PC-3 (cell line): ENCODE measurements at regions not wholly inside any gene's neighbourhood (a gene's known extent, or its start where the extent isn't known, plus 50 kb on each side); places are given as distances from the start of the nearest gene placed in this dataset.

Experiments used
- ATAC-seq: fragments of 200-7000 bp; cut with Tn5 transposase; 2 replicates; pipeline ENCODE4 v1.9.1; 2020; ENCODE audit warnings: mild to moderate bottlenecking, moderate library complexity
- BruUV-seq: library from RNA; stranded (reverse); fragments of 400-500 nt; replicated peaks from 2 replicates; lab custom pipeline; 2021; lab: Mats Ljungman, UMichigan
- CTCF ChIA-PET: fragments of 300-600 bp; sonication (Branson Sonifier 250); formaldehyde crosslinking; loops from one replicate; lab custom pipeline; 2022; ENCODE audit warnings: antibody characterized with exemption; lab: Charles Lee
- POLR2A ChIA-PET: fragments of 300-600 bp; sonication (Branson Sonifier 250); formaldehyde crosslinking; loops from one replicate; lab custom pipeline; 2022; ENCODE audit warnings: antibody characterized with exemption; ENCODE audit not compliant: unreplicated experiment; lab: Charles Lee
- DNase-seq: peaks from one replicate; pipeline ENCODE4 v3.0.0-alpha.2; 2015
- H2AFZ ChIP-seq: fragments of 300-600 bp; sonication (generic); 2 replicates; pipeline ENCODE4 v1.6.0; 2016; ENCODE audit warnings: antibody characterized with exemption, low read length
- H3F3A ChIP-seq: fragments of 300-600 bp; sonication (generic); one replicate; pipeline ENCODE4 v1.6.0; 2017; ENCODE audit warnings: antibody characterized with exemption, low read length, control low read depth, mild to moderate bottlenecking; ENCODE audit not compliant: unreplicated experiment
- H3K27ac ChIP-seq: fragments of 300-600 bp; sonication (generic); 2 replicates; pipeline ENCODE4 v1.5.1; 2016; ENCODE audit warnings: mild to moderate bottlenecking, low read length
- H3K27me3 ChIP-seq: fragments of 300-600 bp; sonication (generic); 2 replicates; pipeline ENCODE4 v1.6.1; 2016; ENCODE audit warnings: low read length, mixed read lengths
- H3K36me3 ChIP-seq: fragments of 300-600 bp; sonication (generic); 2 replicates; pipeline ENCODE4 v1.6.1; 2016; ENCODE audit warnings: low read depth, mixed run types, low read length, mixed read lengths
- H3K4me1 ChIP-seq: fragments of 300-600 bp; sonication (generic); 2 replicates; pipeline ENCODE4 v1.5.1; 2016; ENCODE audit warnings: low read length; ENCODE audit not compliant: insufficient read depth
- H3K4me2 ChIP-seq: fragments of 300-600 bp; sonication (generic); 2 replicates; pipeline ENCODE4 v1.6.0; 2016; ENCODE audit warnings: low read length
- H3K4me3 ChIP-seq: fragments of 300-600 bp; sonication (generic); 2 replicates; pipeline ENCODE4 v1.5.1; 2016; ENCODE audit warnings: mild to moderate bottlenecking, low read length, mixed read lengths
- H3K79me2 ChIP-seq: fragments of 300-600 bp; sonication (generic); 2 replicates; pipeline ENCODE4 v1.6.1; 2017; ENCODE audit warnings: low read length, mixed read lengths
- H3K9ac ChIP-seq: fragments of 300-600 bp; sonication (generic); 2 replicates; pipeline ENCODE4 v1.6.0; 2016; ENCODE audit warnings: mild to moderate bottlenecking, low read length
- H3K9me2 ChIP-seq: fragments of 300-600 bp; sonication (generic); replicated peaks from 2 replicates; pipeline ENCODE4 v1.6.1; 2016; ENCODE audit warnings: mixed run types, low read length, mixed read lengths
- H3K9me3 ChIP-seq: fragments of 300-600 bp; sonication (generic); 2 replicates; pipeline ENCODE4 v1.6.1; 2016; ENCODE audit warnings: low read length, mixed read lengths
- H4K20me1 ChIP-seq: fragments of 300-600 bp; sonication (generic); 2 replicates; pipeline ENCODE4 v1.6.1; 2016; ENCODE audit warnings: low read length, mixed read lengths
- CTCF ChIP-seq: fragments of 300-600 bp; sonication (generic); conservative IDR thresholded peaks from 2 replicates; pipeline ENCODE4 v1.5.1; 2017; ENCODE audit warnings: antibody characterized with exemption, low read depth, mild to moderate bottlenecking, low read length
- EZH2 ChIP-seq: fragments of 300-600 bp; sonication (generic); IDR thresholded peaks from one replicate; pipeline ENCODE4 v1.6.1; 2017; ENCODE audit warnings: antibody characterized with exemption, mild to moderate bottlenecking, low read length; ENCODE audit not compliant: unreplicated experiment
- intact Hi-C: fragments of 100-400 bp; cut with micrococcal nuclease; formaldehyde crosslinking; loops from 2 replicates; pipeline ENCODE4 v1.9.0; 2023

GRCh38 chr13:30112602-30113435, 194.5 kb downstream of the KATNAL1 start:
- Histone ChIP-seq H3K27ac (no peak overlapping the region), H4K20me1 (no peaks in the 10 kb centered on the region), H3K27me3 (no peaks in the 10 kb centered on the region), H2AFZ (peak overlapping the region; percentile 96), H3F3A (no peaks in the 10 kb centered on the region), H3K4me3 (peak overlapping the region; percentile 56), H3K36me3 (no peaks in the 10 kb centered on the region), H3K9ac (no peak overlapping the region), H3K9me2 (no peaks in the 10 kb centered on the region), H3K4me1 (peaks cover 30% of the 10 kb centered on the region), H3K9me3 (no peaks in the 10 kb centered on the region), H3K4me2 (peak overlapping the region; percentile 81), H3K79me2 (no peaks in the 10 kb centered on the region)
- ATAC-seq = peak; percentile 27; the same call in 1 of the 2 replicates
- BruUV-seq = no TSS peak
- ChIA-PET POLR2A (interaction anchor here (0.7 kb wide), 2 partner anchors 124 to 295 kb away, joined by 5 read pairs; no protein-coding TSS in a partner anchor), CTCF (interaction anchor here (0.5 to 1.6 kb wide), 8 partner anchors 95 to 342 kb away, joined by 3 to 19 read pairs (median 5); partner anchors contain the start of gene UBL3)
- intact Hi-C loops = loop anchor here (1.0 to 5.0 kb wide), 3 partner anchors 81 to 342 kb away; no protein-coding TSS in a partner anchor
- peak; percentile 82 for DNase-seq
- TF ChIP-seq CTCF = peak; percentile 96
- TF ChIP-seq EZH2 = no peak

- Histone ChIP-seq H3K9me3 (no peaks in the 10 kb centered on the region), H3K27me3 (no peaks in the 10 kb centered on the region), H3K4me1 (peaks cover 33% of the 10 kb centered on the region), H3K36me3 (no peaks in the 10 kb centered on the region), H2AFZ (no peak overlapping the region), H3K27ac (no peak overlapping the region), H4K20me1 (no peaks in the 10 kb centered on the region), H3K79me2 (no peaks in the 10 kb centered on the region), H3K9me2 (no peaks in the 10 kb centered on the region), H3K4me3 (no peak overlapping the region), H3K9ac (no peak overlapping the region), H3F3A (no peaks in the 10 kb centered on the region), H3K4me2 (no peak overlapping the region)
- intact Hi-C loops = loop anchor here (5.0 kb wide), 1 partner anchor 80 kb away; no protein-coding TSS in a partner anchor
- DNase-seq = no peak
- TF ChIP-seq CTCF = peak; percentile 35; the same call in 1 of the 2 replicates
- TF ChIP-seq EZH2 = no peak
- CTCF ChIA-PET = interaction anchor here (0.6 kb wide), 3 partner anchors 117 to 353 kb away, joined by 3 read pairs; no protein-coding TSS in a partner anchor
- no TSS peak for BruUV-seq
- POLR2A ChIA-PET = interaction anchor here (0.6 kb wide), 1 partner anchor 326 kb away, joined by 3 read pairs; no protein-coding TSS in a partner anchor
- no peak for ATAC-seq
These were observed 195.5 kb downstream of the KATNAL1 start for GRCh38 chr13:30111810-30112209.
